ENCODE measurements at regions not wholly inside any gene's neighbourhood (a gene's known extent, or its start where the extent isn't known, plus 50 kb on each side); places are given as distances from the start of the nearest gene placed in this dataset.

- TF ChIP-seq PATZ1 (CRISPR knock-in tag; IDR thresholded peaks at IDR 0.05; ENCODE audit: borderline replicate concordance) (no peak), SMARCB1 (IDR thresholded peaks at IDR 0.05; ENCODE audit: insufficient read length, low read depth) (no peak), FOSL1 (tag; conservative IDR thresholded peaks at IDR 0.05) (peak; percentile 84), ZNF165 (CRISPR knock-in tag; IDR thresholded peaks at IDR 0.05; ENCODE audit: borderline replicate concordance) (no peak), ZNF584 (CRISPR knock-in tag; IDR thresholded peaks at IDR 0.05; ENCODE audit: low read depth) (no peak), CBFA2T2 (conservative IDR thresholded peaks at IDR 0.05) (no peak), SUPT5H (IDR thresholded peaks at IDR 0.05) (no peak), TAF1 (IDR thresholded peaks at IDR 0.05; ENCODE audit: control insufficient read depth, extremely low read depth, insufficient read depth, low read length, severe bottlenecking) (no peak), POU5F1 (IDR thresholded peaks at IDR 0.05; ENCODE audit: borderline replicate concordance, low read depth, low read length, partially characterized antibody) (no peak)
- TF ChIP-seq, protein P1, sequence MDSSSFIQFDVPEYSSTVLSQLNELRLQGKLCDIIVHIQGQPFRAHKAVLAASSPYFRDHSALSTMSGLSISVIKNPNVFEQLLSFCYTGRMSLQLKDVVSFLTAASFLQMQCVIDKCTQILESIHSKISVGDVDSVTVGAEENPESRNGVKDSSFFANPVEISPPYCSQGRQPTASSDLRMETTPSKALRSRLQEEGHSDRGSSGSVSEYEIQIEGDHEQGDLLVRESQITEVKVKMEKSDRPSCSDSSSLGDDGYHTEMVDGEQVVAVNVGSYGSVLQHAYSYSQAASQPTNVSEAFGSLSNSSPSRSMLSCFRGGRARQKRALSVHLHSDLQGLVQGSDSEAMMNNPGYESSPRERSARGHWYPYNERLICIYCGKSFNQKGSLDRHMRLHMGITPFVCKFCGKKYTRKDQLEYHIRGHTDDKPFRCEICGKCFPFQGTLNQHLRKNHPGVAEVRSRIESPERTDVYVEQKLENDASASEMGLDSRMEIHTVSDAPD (CRISPR knock-in tag; IDR thresholded peaks at IDR 0.05) = no peak
- TF ChIP-seq, protein P2, sequence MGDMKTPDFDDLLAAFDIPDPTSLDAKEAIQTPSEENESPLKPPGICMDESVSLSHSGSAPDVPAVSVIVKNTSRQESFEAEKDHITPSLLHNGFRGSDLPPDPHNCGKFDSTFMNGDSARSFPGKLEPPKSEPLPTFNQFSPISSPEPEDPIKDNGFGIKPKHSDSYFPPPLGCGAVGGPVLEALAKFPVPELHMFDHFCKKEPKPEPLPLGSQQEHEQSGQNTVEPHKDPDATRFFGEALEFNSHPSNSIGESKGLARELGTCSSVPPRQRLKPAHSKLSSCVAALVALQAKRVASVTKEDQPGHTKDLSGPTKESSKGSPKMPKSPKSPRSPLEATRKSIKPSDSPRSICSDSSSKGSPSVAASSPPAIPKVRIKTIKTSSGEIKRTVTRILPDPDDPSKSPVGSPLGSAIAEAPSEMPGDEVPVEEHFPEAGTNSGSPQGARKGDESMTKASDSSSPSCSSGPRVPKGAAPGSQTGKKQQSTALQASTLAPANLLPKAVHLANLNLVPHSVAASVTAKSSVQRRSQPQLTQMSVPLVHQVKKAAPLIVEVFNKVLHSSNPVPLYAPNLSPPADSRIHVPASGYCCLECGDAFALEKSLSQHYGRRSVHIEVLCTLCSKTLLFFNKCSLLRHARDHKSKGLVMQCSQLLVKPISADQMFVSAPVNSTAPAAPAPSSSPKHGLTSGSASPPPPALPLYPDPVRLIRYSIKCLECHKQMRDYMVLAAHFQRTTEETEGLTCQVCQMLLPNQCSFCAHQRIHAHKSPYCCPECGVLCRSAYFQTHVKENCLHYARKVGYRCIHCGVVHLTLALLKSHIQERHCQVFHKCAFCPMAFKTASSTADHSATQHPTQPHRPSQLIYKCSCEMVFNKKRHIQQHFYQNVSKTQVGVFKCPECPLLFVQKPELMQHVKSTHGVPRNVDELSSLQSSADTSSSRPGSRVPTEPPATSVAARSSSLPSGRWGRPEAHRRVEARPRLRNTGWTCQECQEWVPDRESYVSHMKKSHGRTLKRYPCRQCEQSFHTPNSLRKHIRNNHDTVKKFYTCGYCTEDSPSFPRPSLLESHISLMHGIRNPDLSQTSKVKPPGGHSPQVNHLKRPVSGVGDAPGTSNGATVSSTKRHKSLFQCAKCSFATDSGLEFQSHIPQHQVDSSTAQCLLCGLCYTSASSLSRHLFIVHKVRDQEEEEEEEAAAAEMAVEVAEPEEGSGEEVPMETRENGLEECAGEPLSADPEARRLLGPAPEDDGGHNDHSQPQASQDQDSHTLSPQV (IDR thresholded peaks at IDR 0.05) = no peak
These were observed 49.7 kb upstream of the MACF1 start (continued) for GRCh38 chr1:39154553-39155421.
